ENCODE measurements at regions not wholly inside any gene's neighbourhood (a gene's known extent, or its start where the extent isn't known, plus 50 kb on each side); places are given as distances from the start of the nearest gene placed in this dataset.
A peak's percentile ranks its signal among the peaks of the same experiment; 100 is the strongest.
"Not testable (repeated sequence)": the region's sequence is repeated elsewhere in the genome, so short reads cannot be mapped to it uniquely, and the experiment has no call there.

- TF ChIP-seq SIN3A (IDR thresholded peaks at IDR 0.05; ENCODE audit: borderline replicate concordance, insufficient read depth, low read depth, low read length), result no peak
Measured at GRCh38 chr6:121791396-121792315, 356.2 kb downstream of the GJA1 start (continued).

GRCh38 chr6:121794630-121795029 lies 359.2 kb downstream of the GJA1 start:
- H3K27ac ChIP-seq (ENCODE audit: low read length), result no peak overlapping the region
- in situ Hi-C loops (cut with HindIII; ENCODE audit: low pct_unique_long_range_greater_than_20kb, low sequenced_read_pairs), result no loop called here
- peak; percentile 95 for ATAC-seq

DNA sequence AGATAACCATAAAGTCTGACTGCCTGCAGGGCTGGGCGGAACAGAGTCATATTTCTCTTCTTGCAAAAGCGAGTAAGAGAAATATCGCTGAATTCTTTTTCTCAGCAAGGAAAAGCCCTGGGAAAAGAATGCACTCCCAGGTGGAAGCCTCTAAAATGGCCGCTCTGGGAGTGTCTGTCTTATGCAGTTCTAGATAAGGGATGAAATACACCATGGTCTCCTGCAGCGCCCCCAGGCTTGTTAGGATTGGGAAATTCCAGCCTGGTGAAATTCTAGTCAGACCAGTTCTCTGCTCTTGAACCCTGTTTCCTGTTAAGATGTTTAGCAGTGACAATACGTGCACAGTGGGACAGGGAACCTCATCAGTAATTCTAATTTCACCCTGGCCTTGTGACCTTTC lies 362.2 kb downstream of the GJA1 start:
- H3K9me3 ChIP-seq (ENCODE audit: control insufficient read depth, insufficient read depth, low read depth, low read length); H3K27ac ChIP-seq (ENCODE audit: low read length); CTCF ChIA-PET; POLR2A ChIA-PET; H3K27me3 ChIP-seq (ENCODE audit: control insufficient read depth, insufficient read depth, low read length); H3K4me1 ChIP-seq (ENCODE audit: control insufficient read depth, insufficient read depth, low read length); ATAC-seq; DNase-seq (ENCODE audit: low read depth, low spot score); H3K36me3 ChIP-seq (ENCODE audit: control insufficient read depth, insufficient read depth, low read length); in situ Hi-C loops (cut with HindIII; ENCODE audit: low pct_unique_long_range_greater_than_20kb, low sequenced_read_pairs); BruUV-seq (replicated peaks); intact Hi-C loops (cut with micrococcal nuclease; ENCODE audit: unreplicated experiment); H3K4me3 ChIP-seq (ENCODE audit: low read depth in 2 of 2, low read length in 2 of 2): not testable (repeated sequence)

More at GRCh38 chr6:121794630-121795029, 359.2 kb downstream of the GJA1 start:
- H3K9me3 ChIP-seq (ENCODE audit: control insufficient read depth, insufficient read depth, low read depth, low read length), result no peaks in the 10 kb centered on the region
- H3K4me1 ChIP-seq (ENCODE audit: control insufficient read depth, insufficient read depth, low read length), result no peaks in the 10 kb centered on the region
- TF ChIP-seq REST (IDR thresholded peaks at IDR 0.05; ENCODE audit: insufficient read depth in 1 of 2, low read depth in 2 of 2, low read length in 1 of 2), result no peak
- TF ChIP-seq POLR2AphosphoS5 (IDR thresholded peaks at IDR 0.05; ENCODE audit: low read depth, low read length), result no peak
- TF ChIP-seq, protein P1, sequence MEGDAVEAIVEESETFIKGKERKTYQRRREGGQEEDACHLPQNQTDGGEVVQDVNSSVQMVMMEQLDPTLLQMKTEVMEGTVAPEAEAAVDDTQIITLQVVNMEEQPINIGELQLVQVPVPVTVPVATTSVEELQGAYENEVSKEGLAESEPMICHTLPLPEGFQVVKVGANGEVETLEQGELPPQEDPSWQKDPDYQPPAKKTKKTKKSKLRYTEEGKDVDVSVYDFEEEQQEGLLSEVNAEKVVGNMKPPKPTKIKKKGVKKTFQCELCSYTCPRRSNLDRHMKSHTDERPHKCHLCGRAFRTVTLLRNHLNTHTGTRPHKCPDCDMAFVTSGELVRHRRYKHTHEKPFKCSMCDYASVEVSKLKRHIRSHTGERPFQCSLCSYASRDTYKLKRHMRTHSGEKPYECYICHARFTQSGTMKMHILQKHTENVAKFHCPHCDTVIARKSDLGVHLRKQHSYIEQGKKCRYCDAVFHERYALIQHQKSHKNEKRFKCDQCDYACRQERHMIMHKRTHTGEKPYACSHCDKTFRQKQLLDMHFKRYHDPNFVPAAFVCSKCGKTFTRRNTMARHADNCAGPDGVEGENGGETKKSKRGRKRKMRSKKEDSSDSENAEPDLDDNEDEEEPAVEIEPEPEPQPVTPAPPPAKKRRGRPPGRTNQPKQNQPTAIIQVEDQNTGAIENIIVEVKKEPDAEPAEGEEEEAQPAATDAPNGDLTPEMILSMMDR (IDR thresholded peaks at IDR 0.05), result no peak
- no peak for TF ChIP-seq SIN3A (IDR thresholded peaks at IDR 0.05; ENCODE audit: borderline replicate concordance, insufficient read depth, low read depth, low read length)
- TF ChIP-seq TCF7L2 (IDR thresholded peaks at IDR 0.05; ENCODE audit: low read depth, low read length), result no peak
- ChIA-PET POLR2A (no interaction called here), CTCF (no interaction called here)
- no TSS peak for BruUV-seq (replicated peaks)
- H3K36me3 ChIP-seq (ENCODE audit: control insufficient read depth, insufficient read depth, low read length), result no peaks in the 10 kb centered on the region
- peak; percentile 85 for DNase-seq (ENCODE audit: low read depth, low spot score)
- H3K4me3 ChIP-seq (ENCODE audit: low read depth in 2 of 2, low read length in 2 of 2), result no peak overlapping the region
- intact Hi-C loops (cut with micrococcal nuclease; ENCODE audit: unreplicated experiment), result no loop called here
- H3K27me3 ChIP-seq (ENCODE audit: control insufficient read depth, insufficient read depth, low read length), result no peaks in the 10 kb centered on the region

DNA sequence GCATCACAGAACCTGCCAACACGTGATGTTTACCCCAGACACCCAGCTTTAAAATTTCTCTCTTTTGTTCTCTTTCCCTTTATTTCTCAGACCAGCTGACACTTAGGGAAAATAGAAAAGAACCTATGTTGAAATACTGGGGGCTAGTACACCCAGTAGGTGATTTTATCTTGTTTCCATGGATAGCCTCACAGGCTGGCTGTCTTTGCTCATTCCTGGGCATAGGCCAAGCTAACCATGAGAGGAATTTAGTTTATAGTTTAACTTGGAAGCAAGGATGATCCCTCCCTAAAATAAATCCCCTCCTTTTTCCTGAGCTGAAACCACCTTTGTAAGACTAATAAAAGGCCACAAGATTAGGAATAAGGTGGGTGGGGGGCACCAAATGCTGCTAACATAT lies 362.7 kb downstream of the GJA1 start:
- H3K36me3 ChIP-seq (ENCODE audit: control insufficient read depth, insufficient read depth, low read length); DNase-seq (ENCODE audit: low read depth, low spot score); H3K9me3 ChIP-seq (ENCODE audit: control insufficient read depth, insufficient read depth, low read depth, low read length); H3K27ac ChIP-seq (ENCODE audit: low read length); H3K4me3 ChIP-seq (ENCODE audit: low read depth in 2 of 2, low read length in 2 of 2); POLR2A ChIA-PET; BruUV-seq (replicated peaks); in situ Hi-C loops (cut with HindIII; ENCODE audit: low pct_unique_long_range_greater_than_20kb, low sequenced_read_pairs); intact Hi-C loops (cut with micrococcal nuclease; ENCODE audit: unreplicated experiment); H3K27me3 ChIP-seq (ENCODE audit: control insufficient read depth, insufficient read depth, low read length); CTCF ChIA-PET; ATAC-seq; H3K4me1 ChIP-seq (ENCODE audit: control insufficient read depth, insufficient read depth, low read length): not testable (repeated sequence)

Measured in Panc1 (cell line).